Stimulated activated CD4-positive, alpha-beta T cell treated with anti-CD3 and anti-CD28 coated beads, Interleukin-1b, Interleukin-23, amount 100 ng/mL, for 48 hours (primary cell): ENCODE measurements at regions not wholly inside any gene's neighbourhood (a gene's known extent, or its start where the extent isn't known, plus 50 kb on each side); places are given as distances from the start of the nearest gene placed in this dataset.

Experiments
- DNase-seq: peaks from one replicate; pipeline ENCODE4 v3.0.0-alpha.2; 2020

GRCh38 chr1:63127376-63127775, 195.0 kb upstream of the FOXD3 start:
- DNase-seq: no peak

DNA sequence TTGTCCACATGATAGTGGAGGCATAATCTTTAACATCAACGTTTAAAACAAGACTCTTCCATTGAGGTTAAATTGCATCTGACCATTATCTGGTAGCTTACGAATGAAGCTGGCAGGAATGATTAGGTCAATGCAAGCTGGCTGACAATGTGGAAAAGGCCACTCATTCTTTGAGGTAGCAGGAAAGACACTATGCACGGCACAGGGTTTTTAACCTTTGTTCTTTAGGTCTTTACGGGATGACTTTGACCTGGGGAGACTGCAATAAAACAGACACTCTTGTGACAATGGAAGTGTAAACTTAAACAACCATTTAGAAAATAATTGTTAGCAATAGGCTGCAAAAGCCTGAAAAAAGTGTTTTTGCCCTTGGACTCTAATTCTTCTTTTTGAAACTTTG, 193.8 kb upstream of the FOXD3 start:
- DNase-seq: no peak

- DNase-seq: no peak
These were observed 193.2 kb upstream of the FOXD3 start for GRCh38 chr1:63129184-63129583.

DNA sequence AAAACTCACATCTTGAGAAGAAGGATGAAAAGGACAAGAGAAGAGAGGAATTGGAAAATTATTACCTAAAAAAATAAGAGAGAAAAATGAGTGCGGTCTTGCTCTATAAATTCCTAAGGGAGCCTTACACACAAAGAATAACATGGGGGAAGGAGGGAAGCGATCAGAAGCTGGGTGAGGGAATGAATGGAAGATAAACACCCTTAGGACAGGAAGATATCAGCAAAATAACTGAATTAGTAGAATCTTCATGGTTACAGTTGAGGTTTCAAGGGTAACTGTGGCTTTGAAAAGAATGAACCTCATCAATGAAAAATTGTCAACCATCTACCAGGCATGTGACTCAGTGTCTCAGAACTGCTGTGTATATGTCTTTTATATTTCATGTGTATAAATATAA, 192.5 kb upstream of the FOXD3 start:
- DNase-seq: no peak

- no peak for DNase-seq
These were observed 187.7 kb upstream of the FOXD3 start for GRCh38 chr1:63134501-63135173.

- no peak for DNase-seq
These were observed 187.2 kb upstream of the FOXD3 start for GRCh38 chr1:63135174-63135512.

- no peak for DNase-seq
These were observed 186.6 kb upstream of the FOXD3 start for GRCh38 chr1:63135801-63136200.

DNA sequence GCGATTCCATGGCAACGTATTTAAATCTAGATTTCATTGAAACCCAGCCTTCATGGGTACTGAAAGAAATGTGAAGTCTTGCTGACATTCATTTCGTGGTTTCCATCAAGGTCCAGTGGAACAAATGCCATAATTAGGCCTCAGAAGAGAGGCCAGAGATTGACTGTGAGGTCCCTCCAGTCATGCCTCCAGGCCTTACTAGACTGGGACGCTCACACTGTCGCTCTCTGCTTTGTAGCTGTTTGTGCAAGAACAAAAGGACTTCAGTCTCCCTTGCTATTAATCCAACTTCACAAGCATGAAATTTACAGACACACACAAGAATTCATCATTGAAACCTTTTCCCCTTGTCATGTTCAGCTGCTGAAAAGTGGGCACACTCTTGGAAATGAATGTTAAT, 180.4 kb upstream of the FOXD3 start:
- DNase-seq: no peak

- no peak for DNase-seq
These were observed 178.9 kb upstream of the FOXD3 start for GRCh38 chr1:63143482-63143881.

GRCh38 chr1:63147783-63148182, 174.6 kb upstream of the FOXD3 start:
- DNase-seq: no peak

DNA sequence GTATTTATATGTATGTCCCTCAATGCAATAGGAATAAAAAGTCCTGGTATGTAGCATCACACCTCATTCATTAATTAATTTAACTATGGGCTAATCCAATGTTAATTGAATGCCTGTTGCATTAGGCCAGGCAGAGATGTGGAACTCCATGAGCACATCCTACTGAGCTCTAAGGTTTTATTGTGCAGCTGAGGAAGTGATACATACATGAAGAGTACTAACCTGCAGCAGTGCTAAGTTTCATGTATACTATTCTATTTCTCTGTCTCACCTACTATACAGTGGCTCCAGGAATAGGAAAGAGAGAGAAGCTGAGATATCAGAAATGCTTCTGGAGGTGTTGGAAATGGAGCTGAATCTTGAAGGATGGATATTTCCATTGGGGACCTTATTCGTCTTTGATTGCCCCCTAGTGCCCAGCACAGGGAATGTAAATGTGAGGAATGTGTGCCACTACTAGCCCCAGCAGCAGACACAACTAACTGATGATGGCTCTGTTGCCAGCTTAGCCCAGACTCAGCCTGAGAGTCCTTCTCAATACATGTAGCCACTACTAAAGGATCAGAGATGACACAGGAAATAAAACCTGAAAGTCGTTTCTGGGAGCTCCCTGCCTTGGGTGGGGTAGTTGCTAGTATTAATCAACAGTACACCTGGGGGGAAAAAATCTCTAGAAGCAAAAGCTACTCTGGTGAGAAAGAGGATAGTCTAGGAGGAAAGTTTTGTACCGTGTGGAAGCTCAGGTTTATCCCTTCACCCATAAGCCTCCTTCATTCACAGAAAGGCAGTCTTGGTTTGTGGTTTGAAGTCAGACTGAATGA, 173.3 kb upstream of the FOXD3 start:
- no peak for DNase-seq

DNA sequence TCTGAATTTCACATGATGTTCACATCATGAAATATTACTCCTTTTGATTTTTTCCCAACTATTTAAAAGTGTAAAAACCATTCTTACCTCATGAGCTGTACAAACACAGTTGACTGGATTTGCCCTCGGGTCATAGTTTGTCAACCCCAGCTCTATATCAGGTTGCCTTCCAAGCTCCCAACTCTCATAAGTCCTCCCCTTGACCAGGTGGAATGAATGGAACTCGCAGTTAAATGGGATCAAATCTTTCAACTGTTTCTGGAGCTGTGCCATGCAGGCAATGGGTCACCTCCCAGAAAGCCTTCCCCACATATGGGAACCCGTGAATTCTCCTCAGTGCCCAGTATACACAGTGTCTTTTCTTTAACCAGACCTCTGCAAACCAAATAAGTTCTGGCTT, 169.8 kb upstream of the FOXD3 start:
- no peak for DNase-seq

DNA sequence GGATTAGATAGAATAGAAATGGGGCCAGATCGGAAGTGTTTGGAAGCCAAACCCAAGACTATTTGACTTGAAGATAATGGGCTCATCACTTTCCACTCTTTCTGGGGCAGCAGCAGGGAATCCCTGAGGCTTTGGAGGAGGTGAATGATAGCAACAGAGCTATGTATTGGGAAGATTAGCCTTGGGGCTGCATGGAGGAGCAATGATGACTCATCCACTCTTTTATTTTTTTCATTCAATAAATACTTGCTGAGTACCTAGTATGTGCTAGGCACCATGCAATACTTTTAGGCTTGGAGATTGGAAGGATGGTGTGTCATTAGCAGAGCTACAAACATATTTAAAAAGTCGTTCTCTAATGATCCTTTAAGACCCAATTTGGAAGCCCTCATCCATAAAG, 166.9 kb upstream of the FOXD3 start:
- no peak for DNase-seq

DNA sequence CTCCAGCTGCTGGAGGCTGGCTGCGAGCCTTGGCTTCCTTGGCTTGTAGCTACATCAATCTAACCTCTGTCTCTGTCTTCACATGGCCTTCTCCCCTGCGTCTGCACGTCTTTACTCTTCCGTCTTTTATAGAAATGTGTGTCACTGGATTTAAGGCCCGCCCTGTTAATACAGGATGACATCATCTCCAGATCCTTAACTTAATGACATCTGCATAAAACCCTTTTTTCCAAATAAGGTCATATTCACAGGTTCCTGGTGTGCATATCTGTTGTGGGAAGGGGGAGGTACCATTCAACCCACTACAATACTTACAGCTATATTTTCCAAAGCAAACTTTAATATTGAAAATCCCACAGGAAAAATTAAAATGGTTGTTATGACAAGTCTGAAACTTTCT, 165.3 kb upstream of the FOXD3 start:
- no peak for DNase-seq

DNA sequence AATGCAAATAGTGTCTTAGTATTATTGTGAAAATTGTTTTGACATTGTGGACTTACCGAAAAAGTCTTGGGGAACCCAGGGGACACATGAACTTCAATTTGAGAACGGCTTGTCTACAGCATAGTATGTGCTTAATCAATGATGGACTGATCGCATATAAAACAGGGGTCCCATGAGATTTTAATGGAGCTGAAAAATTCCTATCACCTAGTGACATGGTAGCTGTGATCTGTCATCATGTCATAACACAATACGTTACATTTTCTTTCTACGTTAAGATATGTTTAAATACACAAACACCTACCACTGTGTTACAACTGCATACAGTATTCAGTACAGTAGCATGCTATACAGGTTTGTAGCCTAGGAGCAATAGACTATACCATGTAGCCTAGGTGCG, 153.3 kb upstream of the FOXD3 start:
- DNase-seq: no peak

DNA sequence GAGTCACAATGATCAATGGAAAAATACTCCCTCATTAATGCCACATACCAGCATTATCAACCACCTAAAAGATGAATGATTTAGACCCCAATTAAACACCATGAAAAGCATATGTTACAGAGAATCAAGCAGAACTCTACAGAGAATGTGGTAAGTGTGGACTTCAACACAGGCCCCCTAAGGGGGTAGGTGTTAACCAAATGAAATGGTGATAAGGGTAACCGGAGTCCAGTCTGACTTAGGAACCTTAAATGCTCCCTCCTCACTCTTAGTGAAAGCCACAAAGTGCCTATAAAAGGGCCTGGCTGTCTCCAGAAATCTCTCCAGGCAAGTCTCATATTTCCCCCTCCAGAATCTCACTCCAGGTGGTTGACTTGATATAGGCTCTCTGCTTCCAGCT, 149.2 kb upstream of the FOXD3 start:
- DNase-seq: no peak

GRCh38 chr1:63189677-63190076, 132.7 kb upstream of the FOXD3 start:
- DNase-seq: no peak

GRCh38 chr1:63190171-63190570, 132.2 kb upstream of the FOXD3 start:
- no peak for DNase-seq

GRCh38 chr1:63198871-63199394, 123.4 kb upstream of the FOXD3 start:
- DNase-seq: no peak

DNA sequence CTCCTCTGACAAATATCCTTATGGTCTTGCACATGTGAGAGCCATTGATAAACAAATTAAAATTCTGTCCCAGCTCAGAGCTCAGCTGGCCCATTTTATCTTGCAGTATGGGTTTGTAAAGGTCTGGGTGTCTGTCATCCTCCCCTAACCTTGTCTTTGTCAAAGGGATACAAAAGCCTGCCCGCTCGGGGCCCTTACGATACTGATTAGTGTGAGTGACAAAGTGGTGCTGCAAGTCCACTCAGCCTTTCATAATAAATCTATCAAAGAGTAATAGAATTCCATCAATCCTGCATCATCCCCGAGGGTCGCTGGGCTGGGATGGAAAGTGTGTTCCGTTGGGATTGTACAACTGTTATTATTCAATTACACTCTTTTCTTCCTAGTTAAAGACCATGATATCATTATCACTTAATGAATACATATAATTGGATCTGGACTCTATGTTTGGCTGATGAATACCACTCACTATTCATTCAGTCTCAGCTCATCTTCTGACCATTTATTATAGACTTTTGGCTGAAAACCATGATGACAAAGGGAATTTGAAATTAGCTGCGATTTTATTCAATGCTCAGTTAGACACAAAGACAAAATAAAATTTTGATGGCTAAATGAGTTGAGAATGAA, 122.5 kb upstream of the FOXD3 start:
- DNase-seq: no peak

GRCh38 chr1:63200676-63201075, 121.7 kb upstream of the FOXD3 start:
- DNase-seq: no peak

DNA sequence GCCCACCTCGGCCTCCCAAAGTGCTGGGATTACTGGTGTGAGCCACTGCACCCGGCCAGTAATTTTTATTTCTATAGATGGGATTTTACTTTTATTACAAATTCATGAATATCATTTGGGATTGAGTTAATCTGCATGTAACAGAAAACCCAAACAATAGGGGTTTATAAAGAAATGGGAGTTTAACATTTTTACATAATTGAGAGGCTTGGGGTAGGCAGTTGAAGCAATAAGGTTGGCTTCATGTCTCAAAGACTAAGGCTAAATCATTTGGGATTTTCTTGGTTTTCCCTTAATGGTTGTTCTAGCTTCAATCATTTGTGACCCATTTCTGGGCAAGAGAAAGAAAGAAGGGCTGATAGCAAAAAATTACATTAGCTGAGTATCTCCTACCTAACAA, 118.7 kb upstream of the FOXD3 start:
- DNase-seq: no peak

- no peak for DNase-seq
These were observed 116.6 kb upstream of the FOXD3 start for GRCh38 chr1:63205776-63206175.

DNA sequence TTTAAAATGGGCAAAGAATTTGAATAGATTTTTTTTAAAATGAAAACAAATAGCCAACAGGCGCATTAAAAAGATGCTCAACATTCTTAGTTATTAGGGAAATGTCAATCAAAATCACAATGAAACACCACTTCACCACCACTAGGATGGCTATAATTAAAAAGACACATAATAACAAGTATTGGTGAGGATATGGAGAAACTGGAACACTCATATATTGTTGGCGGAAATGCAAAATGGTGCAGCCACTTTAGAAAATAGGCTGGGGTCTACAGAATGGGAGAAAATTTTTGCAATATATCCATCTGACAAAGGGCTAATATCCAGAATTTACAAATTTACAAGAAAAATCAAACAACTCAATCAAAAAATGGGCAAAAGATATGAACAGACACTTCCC, 107.8 kb upstream of the FOXD3 start:
- DNase-seq: no peak
